Endothelial cell of umbilical vein (primary cell): ENCODE measurements at regions not wholly inside any gene's neighbourhood (a gene's known extent, or its start where the extent isn't known, plus 50 kb on each side); places are given as distances from the start of the nearest gene placed in this dataset.

ENCODE experiments used
- CTCF ChIP-seq, 2 donors: IDR thresholded peaks; 1 replicate in 1 of 2; 2 replicates in 1 of 2; pipeline ENCODE4 v1.5.1; 2011; ENCODE audit warnings: low read length in 2 of 2, mild to moderate bottlenecking in 2 of 2, moderate library complexity in 2 of 2, control low read depth in 1 of 2, inconsistent platforms in 1 of 2, low read depth in 1 of 2; ENCODE audit not compliant: insufficient read depth in 1 of 2; ENCODE audit errors: extremely low read depth in 1 of 2
- MAX ChIP-seq: IDR thresholded peaks from 2 replicates; pipeline ENCODE4 v1.6.1; 2011; ENCODE audit not compliant: insufficient read depth, insufficient read length
- MYC ChIP-seq: IDR thresholded peaks from one replicate; pipeline ENCODE4 v1.6.1; 2011; ENCODE audit warnings: mild to moderate bottlenecking, low read depth, low read length
- POLR2A ChIP-seq: IDR thresholded peaks from 2 replicates; pipeline ENCODE4 v1.6.1; 2012; ENCODE audit warnings: low read depth, mild to moderate bottlenecking, control low read depth, low read length
- POLR2AphosphoS5 ChIP-seq: IDR thresholded peaks from 2 replicates; pipeline ENCODE4 v1.6.1; 2012; ENCODE audit warnings: low read depth, mild to moderate bottlenecking, control low read depth, low read length, moderate library complexity; ENCODE audit not compliant: insufficient read depth

GRCh38 chr9:134585021-134585561, 56.5 kb upstream of the COL5A1 start:
- TF ChIP-seq CTCF (IDR thresholded peaks at IDR 0.05; ENCODE audit: extremely low read depth in 1 of 2, insufficient read depth in 1 of 2, low read depth in 1 of 2, low read length in 2 of 2) (no peak), POLR2A (no peak), MAX (no peak), MYC (no peak), POLR2AphosphoS5 (no peak)
